ENCODE measurements at regions not wholly inside any gene's neighbourhood (a gene's known extent, or its start where the extent isn't known, plus 50 kb on each side); places are given as distances from the start of the nearest gene placed in this dataset.
"Not testable (repeated sequence)": the region's sequence is repeated elsewhere in the genome, so short reads cannot be mapped to it uniquely, and the experiment has no call there.

DNA sequence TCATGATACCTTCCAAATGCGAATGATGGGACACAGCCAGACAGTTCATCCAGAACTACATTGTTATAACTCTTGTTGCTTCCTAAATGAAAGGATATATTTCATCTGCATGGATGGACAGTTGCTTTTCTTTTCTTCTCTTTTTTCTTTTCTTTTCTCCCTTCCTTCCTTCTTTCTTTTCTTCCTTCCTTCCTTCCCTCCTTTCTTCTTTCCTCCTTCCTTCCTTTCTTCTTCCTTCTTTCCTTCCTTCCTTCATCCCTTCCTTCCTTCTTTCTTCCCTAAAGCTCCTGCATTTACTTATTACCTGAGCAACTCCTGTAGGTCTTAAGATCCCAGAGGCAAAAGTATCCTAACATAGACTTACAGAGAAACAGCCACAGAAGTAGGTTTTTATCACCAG is 221.6 kb downstream of the DUSP10 start:
- Mint-ChIP-seq H3K36me3 (ENCODE audit: low read depth) (no peaks in the 10 kb centered on the region), H3K9me3 (ENCODE audit: low read depth) (no peaks in the 10 kb centered on the region), H3K4me1 (peaks cover 2% of the 10 kb centered on the region), H3K4me3 (no peak overlapping the region), H3K27ac (no peak overlapping the region), H3K27me3 (no peaks in the 10 kb centered on the region)
- ChIA-PET CTCF (no interaction called here), POLR2A (no interaction called here)
- intact Hi-C loops (cut with DNase I, micrococcal nuclease): no loop called here
- no peak for ATAC-seq
- no peak for DNase-seq

- no peaks in the 10 kb centered on the region for H3K27me3 Mint-ChIP-seq
- DNase-seq (no peak), ATAC-seq (no peak)
- peaks cover 2% of the 10 kb centered on the region for H3K4me1 Mint-ChIP-seq
- ChIA-PET POLR2A (no interaction called here), CTCF (no interaction called here)
- H3K4me3 Mint-ChIP-seq: no peak overlapping the region
- intact Hi-C loops (cut with DNase I, micrococcal nuclease): no loop called here
- no peaks in the 10 kb centered on the region for H3K36me3 Mint-ChIP-seq (ENCODE audit: low read depth)
- no peaks in the 10 kb centered on the region for H3K9me3 Mint-ChIP-seq (ENCODE audit: low read depth)
- H3K27ac Mint-ChIP-seq: no peak overlapping the region
Measured at GRCh38 chr1:221521686-221522085, 220.2 kb downstream of the DUSP10 start.

- no peak for DNase-seq
- H3K27ac Mint-ChIP-seq: no peak overlapping the region
Measured at GRCh38 chr1:221522529-221522940, 219.4 kb downstream of the DUSP10 start.

GRCh38 chr1:221525749-221526148 is 216.1 kb downstream of the DUSP10 start:
- intact Hi-C loops (cut with DNase I, micrococcal nuclease): no loop called here
- H3K36me3 Mint-ChIP-seq (ENCODE audit: low read depth): no peaks in the 10 kb centered on the region
- POLR2A ChIA-PET: no interaction called here
- ATAC-seq: no peak
- H3K4me1 Mint-ChIP-seq: peaks cover 2% of the 10 kb centered on the region
- peaks cover 10% of the 10 kb centered on the region for H3K27me3 Mint-ChIP-seq
- no peak overlapping the region for H3K4me3 Mint-ChIP-seq
- no peak overlapping the region for H3K27ac Mint-ChIP-seq
- no peaks in the 10 kb centered on the region for H3K9me3 Mint-ChIP-seq (ENCODE audit: low read depth)
- DNase-seq: no peak
- CTCF ChIA-PET: interaction anchor here (2.0 kb wide), 1 partner anchor 10 kb away, joined by 6 read pairs; no protein-coding TSS in a partner anchor

More at GRCh38 chr1:221522529-221522940, 219.4 kb downstream of the DUSP10 start:
- H3K4me1 Mint-ChIP-seq: peaks cover 2% of the 10 kb centered on the region
- ChIA-PET POLR2A (no interaction called here), CTCF (interaction anchor here (0.6 kb wide), 1 partner anchor 166 kb away, joined by 3 read pairs; no protein-coding TSS in a partner anchor)
- peaks cover 2% of the 10 kb centered on the region for H3K27me3 Mint-ChIP-seq
- ATAC-seq: peak; percentile 60
- no peaks in the 10 kb centered on the region for H3K9me3 Mint-ChIP-seq (ENCODE audit: low read depth)
- no peak overlapping the region for H3K4me3 Mint-ChIP-seq
- intact Hi-C loops (cut with DNase I, micrococcal nuclease): no loop called here
- no peaks in the 10 kb centered on the region for H3K36me3 Mint-ChIP-seq (ENCODE audit: low read depth)

GRCh38 chr1:221527302-221527701 is 214.6 kb downstream of the DUSP10 start:
- DNase-seq: no peak
- H3K4me3 Mint-ChIP-seq: no peak overlapping the region
- no peak overlapping the region for H3K27ac Mint-ChIP-seq
- ATAC-seq: no peak
- ChIA-PET POLR2A (no interaction called here), CTCF (interaction anchor here (0.6 to 2.0 kb wide), 3 partner anchors 9 to 651 kb away, joined by 3 to 6 read pairs (median 3); no protein-coding TSS in a partner anchor)
- no peaks in the 10 kb centered on the region for H3K9me3 Mint-ChIP-seq (ENCODE audit: low read depth)
- no peaks in the 10 kb centered on the region for H3K36me3 Mint-ChIP-seq (ENCODE audit: low read depth)
- H3K27me3 Mint-ChIP-seq: peaks cover 18% of the 10 kb centered on the region
- no peaks in the 10 kb centered on the region for H3K4me1 Mint-ChIP-seq
- intact Hi-C loops (cut with DNase I, micrococcal nuclease): no loop called here

DNA sequence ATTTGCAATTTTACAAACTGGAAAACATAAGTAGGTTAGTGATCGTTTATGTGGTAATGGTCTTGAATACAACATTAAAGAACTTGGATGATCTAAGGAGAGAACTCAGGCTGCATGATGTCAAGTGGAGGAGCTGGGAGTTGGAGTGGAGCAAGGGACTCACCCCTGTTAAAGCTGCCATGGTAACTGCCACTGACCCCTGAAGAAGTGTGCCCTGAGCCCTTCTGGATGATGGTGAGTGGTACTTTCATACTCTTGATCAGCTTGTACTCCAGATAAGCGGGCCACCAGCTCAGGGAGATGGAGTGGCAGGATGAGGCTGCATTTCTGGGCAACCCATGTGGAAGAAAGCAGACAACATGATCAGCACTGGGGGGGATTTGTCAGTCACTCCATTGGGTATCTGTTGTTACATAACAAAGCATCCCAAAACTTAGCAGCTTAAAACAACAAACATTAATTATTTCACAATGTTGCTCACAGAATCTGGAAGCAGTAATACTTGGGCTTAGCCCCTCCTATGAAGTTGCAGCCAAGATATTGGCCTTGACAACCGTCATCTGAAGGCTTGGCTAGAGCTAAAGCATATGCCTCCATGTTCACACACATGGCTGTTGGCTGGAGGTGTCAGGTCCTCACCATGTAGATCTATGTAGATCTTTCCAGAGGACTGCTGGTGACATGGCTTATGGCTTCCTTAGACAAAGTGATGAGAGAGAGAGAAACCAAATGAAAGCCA is 213.8 kb downstream of the DUSP10 start:
- Mint-ChIP-seq H3K9me3 (ENCODE audit: low read depth) (no peaks in the 10 kb centered on the region), H3K27me3 (peaks cover 22% of the 10 kb centered on the region), H3K27ac (no peak overlapping the region), H3K4me1 (no peaks in the 10 kb centered on the region), H3K36me3 (ENCODE audit: low read depth) (no peaks in the 10 kb centered on the region), H3K4me3 (no peak overlapping the region)
- POLR2A ChIA-PET: no interaction called here
- ATAC-seq (no peak), DNase-seq (no peak)
- CTCF ChIA-PET: interaction anchor here (0.6 kb wide), 1 partner anchor 15 kb away, joined by 3 read pairs; no protein-coding TSS in a partner anchor
- intact Hi-C loops (cut with DNase I, micrococcal nuclease): no loop called here

DNA sequence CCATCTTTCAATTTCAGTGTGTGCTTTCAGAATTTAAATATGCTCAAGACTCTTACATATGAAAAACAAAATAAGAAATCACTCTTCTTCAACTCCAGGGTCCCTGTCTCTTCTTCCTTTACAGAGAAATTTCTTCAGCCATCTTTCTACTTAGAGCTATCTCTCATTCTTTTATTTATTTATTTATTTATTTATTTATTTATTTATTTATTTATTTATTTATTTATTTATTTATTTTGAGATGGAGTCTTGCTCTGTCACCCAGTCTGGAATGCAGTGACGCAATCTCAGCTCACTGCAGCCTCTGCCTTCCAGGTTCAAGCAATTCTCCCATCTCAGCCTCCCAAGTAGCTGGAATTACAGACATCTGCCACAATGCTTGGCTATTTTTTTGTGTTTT is 211.7 kb downstream of the DUSP10 start:
- H3K4me3 Mint-ChIP-seq; intact Hi-C loops (cut with DNase I, micrococcal nuclease); ATAC-seq; H3K36me3 Mint-ChIP-seq (ENCODE audit: low read depth); H3K27ac Mint-ChIP-seq; POLR2A ChIA-PET; DNase-seq; CTCF ChIA-PET; H3K9me3 Mint-ChIP-seq (ENCODE audit: low read depth); H3K4me1 Mint-ChIP-seq: not testable (repeated sequence)
- peaks cover 25% of the 10 kb centered on the region for H3K27me3 Mint-ChIP-seq

DNA sequence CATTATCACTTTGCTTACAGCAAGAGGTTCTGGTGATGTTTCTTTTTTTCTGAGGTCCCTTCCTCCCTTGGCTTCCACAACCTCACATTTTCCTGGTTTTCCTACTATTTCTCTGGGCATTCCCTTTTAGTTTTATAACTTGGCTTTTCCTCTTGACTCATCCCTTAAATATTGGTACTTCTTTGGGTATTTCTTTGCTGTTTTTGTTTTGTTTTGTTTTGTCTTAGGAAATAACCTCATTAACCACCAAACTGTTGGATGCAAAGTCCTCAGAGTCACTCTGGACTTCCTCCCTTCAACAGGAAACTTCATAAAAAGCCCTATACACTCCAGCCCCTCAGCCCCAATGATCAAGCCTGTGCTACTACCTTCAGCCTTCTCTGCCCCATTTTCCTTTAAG is 211.1 kb downstream of the DUSP10 start:
- Mint-ChIP-seq H3K36me3 (ENCODE audit: low read depth) (no peaks in the 10 kb centered on the region), H3K27ac (no peak overlapping the region), H3K27me3 (peaks cover 30% of the 10 kb centered on the region), H3K9me3 (ENCODE audit: low read depth) (no peaks in the 10 kb centered on the region), H3K4me3 (no peak overlapping the region), H3K4me1 (no peaks in the 10 kb centered on the region)
- ChIA-PET POLR2A (no interaction called here), CTCF (no interaction called here)
- no peak for DNase-seq
- intact Hi-C loops (cut with DNase I, micrococcal nuclease): no loop called here
- ATAC-seq: no peak

DNA sequence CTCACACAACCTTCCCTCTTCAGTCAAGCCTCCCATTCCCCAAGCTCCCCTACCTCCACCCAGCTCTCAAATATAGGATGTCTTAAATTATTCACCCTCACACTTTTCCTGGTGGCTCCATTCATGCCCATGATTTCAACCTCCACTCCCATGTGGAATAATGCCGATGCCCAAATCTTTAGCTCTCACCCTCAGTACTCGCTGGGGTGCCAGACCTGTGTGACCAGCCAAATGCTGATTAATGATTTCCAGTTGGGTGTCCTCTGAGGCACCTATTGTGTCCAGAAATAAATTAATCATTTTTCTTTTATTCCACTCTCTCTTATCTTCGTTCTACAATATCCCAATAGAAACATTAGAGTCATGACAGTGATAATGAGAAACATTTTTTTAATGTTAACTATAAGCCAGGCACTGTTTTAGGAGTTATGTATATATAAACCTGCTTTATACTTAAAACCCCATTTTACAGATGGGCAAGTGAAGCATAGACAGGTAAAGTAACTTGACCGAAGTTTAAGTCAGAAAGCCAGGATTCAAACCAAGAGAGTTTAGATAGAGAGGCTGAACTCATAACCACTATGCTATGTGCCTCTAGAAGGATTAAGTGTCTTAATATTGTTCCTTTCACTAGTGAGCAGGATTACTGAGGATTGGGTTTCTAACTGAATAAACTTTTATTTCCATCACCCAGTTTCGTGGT is 209.7 kb downstream of the DUSP10 start:
- Mint-ChIP-seq H3K27me3 (peaks cover 33% of the 10 kb centered on the region), H3K4me3 (no peak overlapping the region), H3K4me1 (no peaks in the 10 kb centered on the region), H3K27ac (no peak overlapping the region), H3K9me3 (ENCODE audit: low read depth) (no peaks in the 10 kb centered on the region), H3K36me3 (ENCODE audit: low read depth) (no peaks in the 10 kb centered on the region)
- intact Hi-C loops (cut with DNase I, micrococcal nuclease): no loop called here
- POLR2A ChIA-PET: no interaction called here
- ATAC-seq (no peak), DNase-seq (no peak)
- CTCF ChIA-PET: interaction anchor here (0.6 kb wide), 1 partner anchor 110 kb away, joined by 3 read pairs; no protein-coding TSS in a partner anchor

DNA sequence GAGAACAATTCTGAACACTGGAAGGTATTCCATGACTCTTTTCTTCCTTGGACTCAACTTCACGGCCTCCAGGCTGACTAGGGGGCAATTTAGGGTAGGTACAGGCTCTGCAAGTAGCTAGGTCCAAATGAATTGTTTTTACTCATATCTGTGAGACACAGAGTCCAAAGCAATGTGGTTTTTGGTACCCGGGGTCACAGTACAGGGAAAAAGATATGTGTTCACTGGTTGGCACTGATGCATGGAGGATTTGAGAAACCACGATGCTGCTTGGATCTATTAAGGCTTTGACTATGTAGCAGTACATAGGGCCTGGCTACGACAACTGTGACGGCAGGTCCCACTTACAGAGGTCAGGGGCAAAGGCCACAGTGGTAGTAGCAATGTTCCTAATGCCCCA is 200.6 kb downstream of the DUSP10 start:
- ChIA-PET CTCF (no interaction called here), POLR2A (interaction anchor here (0.7 kb wide), 1 partner anchor 690 kb away, joined by 3 read pairs; no protein-coding TSS in a partner anchor)
- ATAC-seq: no peak
- Mint-ChIP-seq H3K4me1 (no peaks in the 10 kb centered on the region), H3K4me3 (no peak overlapping the region), H3K27me3 (peaks cover 16% of the 10 kb centered on the region), H3K9me3 (ENCODE audit: low read depth) (no peaks in the 10 kb centered on the region), H3K27ac (no peak overlapping the region), H3K36me3 (ENCODE audit: low read depth) (no peaks in the 10 kb centered on the region)
- intact Hi-C loops (cut with DNase I, micrococcal nuclease): loop anchor here in 1 of 2 experiments (5.0 kb wide), 1 partner anchor 201 kb away; the partner anchor contains the start of gene DUSP10
- DNase-seq: no peak

- Mint-ChIP-seq H3K4me3 (no peak overlapping the region), H3K36me3 (ENCODE audit: low read depth) (no peaks in the 10 kb centered on the region), H3K27ac (no peak overlapping the region), H3K4me1 (no peaks in the 10 kb centered on the region), H3K27me3 (peaks cover 9% of the 10 kb centered on the region), H3K9me3 (ENCODE audit: low read depth) (no peaks in the 10 kb centered on the region)
- ATAC-seq: no peak
- intact Hi-C loops (cut with DNase I, micrococcal nuclease): loop anchor here in 1 of 2 experiments (2.0 to 5.0 kb wide), 2 partner anchors 199 to 465 kb away; partner anchors contain the start of gene DUSP10
- ChIA-PET POLR2A (interaction anchor here (0.6 kb wide), 1 partner anchor 10 kb away, joined by 3 read pairs; no protein-coding TSS in a partner anchor), CTCF (interaction anchor here (0.7 to 1.3 kb wide), 5 partner anchors 11 to 466 kb away, joined by 3 to 5 read pairs (median 3); no protein-coding TSS in a partner anchor)
- DNase-seq: no peak
Measured at GRCh38 chr1:221543529-221544120, 198.3 kb downstream of the DUSP10 start.
